ENCODE measurements at regions not wholly inside any gene's neighbourhood (a gene's known extent, or its start where the extent isn't known, plus 50 kb on each side); places are given as distances from the start of the nearest gene placed in this dataset.

DNA sequence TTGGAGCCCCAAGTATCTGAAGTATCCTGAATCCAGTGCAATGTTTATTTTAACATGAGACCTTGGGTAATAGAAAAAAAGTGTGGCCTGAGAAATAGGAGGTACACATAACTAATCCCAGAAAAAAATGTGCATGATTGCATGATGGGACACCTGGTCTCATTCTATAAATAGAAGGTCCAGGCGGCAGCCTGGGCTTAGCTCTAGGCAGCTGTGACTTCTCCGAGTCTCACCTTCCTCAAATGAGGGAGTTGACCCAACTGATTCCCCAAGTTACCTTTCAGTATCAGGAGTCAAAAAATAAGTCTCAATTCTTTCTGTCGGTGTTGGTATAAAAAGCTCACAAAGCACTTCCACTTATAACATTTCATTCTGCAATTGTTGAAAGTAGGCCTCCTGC, 65.9 kb upstream of the CCDC190 start:
- Histone ChIP-seq H3K27ac (ENCODE audit: low read depth, low read length, poor library complexity, severe bottlenecking) (no peak overlapping the region), H3K4me1 (ENCODE audit: insufficient read depth, low read length, poor library complexity, severe bottlenecking) (peaks cover 6% of the 10 kb centered on the region), H3K27me3 (replicated peaks; ENCODE audit: insufficient read depth, low read depth, low read length, poor library complexity) (no peaks in the 10 kb centered on the region), H3K36me3 (ENCODE audit: insufficient read depth, low read length, poor library complexity, severe bottlenecking) (no peaks in the 10 kb centered on the region), H3K9me3 (ENCODE audit: low read depth, low read length, poor library complexity, severe bottlenecking) (no peaks in the 10 kb centered on the region), H3K4me3 (ENCODE audit: low read depth, low read length, poor library complexity, severe bottlenecking) (no peak overlapping the region)
- ChIA-PET CTCF (no interaction called here), POLR2A (ENCODE audit: low non-redundant PET) (interaction anchor here (0.6 kb wide), 1 partner anchor 14 kb away, joined by 4 read pairs; no protein-coding TSS in a partner anchor)
- no peak for DNase-seq (ENCODE audit: low spot score)
- intact Hi-C loops (cut with micrococcal nuclease; ENCODE audit: unreplicated experiment): no loop called here
- TF ChIP-seq CTCF (conservative IDR thresholded peaks at IDR 0.05; ENCODE audit: low read depth, low read length) (no peak), EZH2 (IDR thresholded peaks at IDR 0.05; ENCODE audit: borderline replicate concordance, low read depth, low read length, poor library complexity, severe bottlenecking) (no peak)
- no TSS peak for BruUV-seq (replicated peaks)

DNA sequence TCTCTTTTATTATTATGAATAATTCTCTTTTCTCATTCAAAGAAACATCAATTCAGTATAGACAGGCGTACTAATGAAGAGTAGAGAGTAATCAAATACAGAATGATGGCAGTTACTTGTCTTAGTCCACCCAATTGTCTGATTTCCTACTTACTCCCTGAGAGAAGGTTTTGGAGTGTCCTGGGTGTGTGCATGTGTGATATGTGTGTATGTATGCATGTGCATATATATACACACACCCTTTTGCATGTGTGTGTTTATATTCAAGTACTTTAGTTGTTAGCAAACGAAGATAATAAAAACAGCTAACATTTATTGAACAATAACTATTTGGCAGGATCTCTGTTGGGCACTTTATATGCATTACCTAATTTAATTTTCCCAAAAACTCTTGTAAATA, 63.2 kb upstream of the CCDC190 start:
- Histone ChIP-seq H3K9me3 (ENCODE audit: low read depth, low read length, poor library complexity, severe bottlenecking) (no peaks in the 10 kb centered on the region), H3K27me3 (replicated peaks; ENCODE audit: insufficient read depth, low read depth, low read length, poor library complexity) (no peaks in the 10 kb centered on the region), H3K4me1 (ENCODE audit: insufficient read depth, low read length, poor library complexity, severe bottlenecking) (peaks cover 9% of the 10 kb centered on the region), H3K27ac (ENCODE audit: low read depth, low read length, poor library complexity, severe bottlenecking) (no peak overlapping the region), H3K36me3 (ENCODE audit: insufficient read depth, low read length, poor library complexity, severe bottlenecking) (no peaks in the 10 kb centered on the region), H3K4me3 (ENCODE audit: low read depth, low read length, poor library complexity, severe bottlenecking) (no peak overlapping the region)
- TF ChIP-seq EZH2 (IDR thresholded peaks at IDR 0.05; ENCODE audit: borderline replicate concordance, low read depth, low read length, poor library complexity, severe bottlenecking): no peak
- TF ChIP-seq CTCF (conservative IDR thresholded peaks at IDR 0.05; ENCODE audit: low read depth, low read length): no peak
- no peak for DNase-seq (ENCODE audit: low spot score)
- no TSS peak for BruUV-seq (replicated peaks)
- intact Hi-C loops (cut with micrococcal nuclease; ENCODE audit: unreplicated experiment): no loop called here
- ChIA-PET CTCF (no interaction called here), POLR2A (ENCODE audit: low non-redundant PET) (no interaction called here)

DNA sequence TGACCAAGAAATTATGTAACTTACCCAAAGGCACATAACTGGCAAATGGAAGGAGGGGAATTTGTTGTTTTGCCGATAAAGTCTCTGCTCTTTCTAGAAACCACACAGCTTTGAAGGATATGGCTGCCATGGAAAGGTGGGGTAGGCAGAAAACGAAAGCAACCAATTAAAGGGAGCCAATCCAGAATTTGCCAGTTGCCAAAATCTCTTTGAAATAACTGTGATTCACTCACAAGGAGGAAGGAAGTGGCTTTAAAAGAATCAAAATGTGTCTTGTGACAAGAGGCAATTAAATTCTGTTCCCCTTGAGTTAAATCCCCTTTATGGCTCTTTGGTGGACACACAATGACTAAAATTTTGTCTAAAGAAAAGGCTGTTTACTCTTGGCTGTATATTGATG, 61.2 kb upstream of the CCDC190 start:
- ChIA-PET CTCF (no interaction called here), POLR2A (ENCODE audit: low non-redundant PET) (no interaction called here)
- no peak overlapping the region for H3K27ac ChIP-seq (ENCODE audit: low read depth, low read length, poor library complexity, severe bottlenecking)
- TF ChIP-seq CTCF (conservative IDR thresholded peaks at IDR 0.05; ENCODE audit: low read depth, low read length) (no peak), EZH2 (IDR thresholded peaks at IDR 0.05; ENCODE audit: borderline replicate concordance, low read depth, low read length, poor library complexity, severe bottlenecking) (no peak)
- DNase-seq (ENCODE audit: low spot score): peak; percentile 66
- intact Hi-C loops (cut with micrococcal nuclease; ENCODE audit: unreplicated experiment): no loop called here
- H3K4me3 ChIP-seq (ENCODE audit: low read depth, low read length, poor library complexity, severe bottlenecking): no peak overlapping the region
- peaks cover 9% of the 10 kb centered on the region for H3K4me1 ChIP-seq (ENCODE audit: insufficient read depth, low read length, poor library complexity, severe bottlenecking)
- no peaks in the 10 kb centered on the region for H3K9me3 ChIP-seq (ENCODE audit: low read depth, low read length, poor library complexity, severe bottlenecking)
- no peaks in the 10 kb centered on the region for H3K36me3 ChIP-seq (ENCODE audit: insufficient read depth, low read length, poor library complexity, severe bottlenecking)
- BruUV-seq (replicated peaks): no TSS peak
- no peaks in the 10 kb centered on the region for H3K27me3 ChIP-seq (replicated peaks; ENCODE audit: insufficient read depth, low read depth, low read length, poor library complexity)
